Suppressor macrophage (primary cell): ENCODE measurements at regions not wholly inside any gene's neighbourhood (a gene's known extent, or its start where the extent isn't known, plus 50 kb on each side); places are given as distances from the start of the nearest gene placed in this dataset.
"Not testable (repeated sequence)": the region's sequence is repeated elsewhere in the genome, so short reads cannot be mapped to it uniquely, and the experiment has no call there.

Experiments used
- DNase-seq, 4 experiments: peaks; one replicate each; pipeline ENCODE4 v3.0.0-alpha.2; 2020 to 2022

DNA sequence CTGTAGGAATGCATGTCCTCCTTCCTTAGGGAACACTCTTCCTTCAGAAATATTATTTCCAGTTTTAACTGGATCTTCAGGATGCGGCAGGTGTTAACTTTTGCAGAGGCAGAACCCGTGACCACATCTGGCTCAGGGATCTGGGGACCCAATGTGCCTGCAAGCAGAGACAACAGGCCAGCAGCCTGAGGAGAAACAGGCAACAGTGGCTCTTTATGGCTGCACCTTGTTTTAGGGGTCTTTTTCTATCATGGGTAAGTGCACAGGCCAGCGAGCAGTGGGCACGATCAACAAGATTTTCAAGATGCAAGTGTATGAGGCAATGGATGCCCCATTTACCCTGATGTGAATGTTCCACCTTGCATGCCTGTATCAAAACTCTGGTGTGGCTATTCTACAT is 497.5 kb upstream of the KLF6 start:
- DNase-seq = no peak

DNA sequence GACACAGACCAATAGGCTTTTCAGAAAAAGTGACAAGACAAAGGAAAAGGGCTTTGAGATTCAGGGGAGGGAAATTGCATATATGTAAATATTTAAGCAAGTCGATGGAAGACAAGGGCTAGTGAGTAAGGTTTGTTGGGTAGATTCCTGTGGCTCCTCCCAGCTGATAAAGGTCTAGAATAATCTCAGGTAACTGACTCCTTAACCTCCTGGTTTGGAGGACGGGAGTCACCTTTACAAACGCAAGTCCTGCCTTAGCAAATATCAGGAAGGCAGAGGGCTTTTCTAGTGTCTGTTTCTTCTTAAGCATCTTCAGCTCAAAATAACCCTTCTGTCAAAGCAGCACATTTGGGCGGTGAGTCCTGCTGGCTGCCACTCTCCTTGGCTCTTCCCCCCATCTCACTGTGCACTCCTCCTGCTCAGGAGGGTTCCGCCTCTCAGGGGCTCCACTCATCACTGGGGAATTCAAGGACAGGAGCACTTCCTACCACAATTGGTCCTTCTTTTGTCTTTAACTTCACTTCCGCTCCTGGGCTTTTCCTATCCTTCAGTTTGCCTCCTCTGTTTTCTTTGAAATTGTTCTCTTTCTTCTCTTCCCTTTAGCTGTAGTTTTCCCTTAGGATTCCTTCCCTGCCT is 496.3 kb upstream of the KLF6 start:
- no peak for DNase-seq

DNA sequence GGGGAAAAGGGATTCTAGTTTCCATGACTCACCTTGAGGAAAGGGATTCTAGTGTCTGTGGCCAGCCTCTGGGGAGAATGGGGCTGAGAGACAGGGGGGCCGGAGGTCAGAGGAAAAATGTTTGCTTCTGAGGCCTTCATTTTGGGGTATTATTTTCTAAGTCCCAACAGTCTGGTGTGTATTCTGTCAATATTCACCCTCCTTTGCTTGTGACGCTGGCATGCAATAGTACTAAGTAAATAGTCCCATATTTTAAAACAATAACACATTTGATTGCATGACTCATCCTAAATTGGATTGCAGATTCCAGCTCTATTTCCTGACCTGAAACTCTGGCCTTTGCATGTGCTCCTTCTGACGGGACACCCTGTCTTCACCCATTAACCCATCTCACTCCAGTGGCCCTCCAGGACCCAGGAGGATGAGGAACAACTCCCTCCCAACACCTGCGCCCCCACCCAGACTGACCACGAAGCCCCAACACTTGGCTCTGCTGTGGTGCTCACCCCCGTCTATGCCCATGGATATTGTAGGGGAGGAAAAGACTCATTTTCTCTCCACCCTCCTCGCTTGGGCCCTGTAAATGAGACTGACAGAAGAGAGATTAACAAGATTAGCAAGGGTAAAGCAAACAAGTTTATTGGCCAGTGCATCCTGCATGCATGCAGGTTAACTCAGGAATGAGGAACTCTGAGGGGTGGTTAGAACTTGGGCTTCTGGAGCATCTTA is 495.6 kb upstream of the KLF6 start:
- DNase-seq = no peak

DNA sequence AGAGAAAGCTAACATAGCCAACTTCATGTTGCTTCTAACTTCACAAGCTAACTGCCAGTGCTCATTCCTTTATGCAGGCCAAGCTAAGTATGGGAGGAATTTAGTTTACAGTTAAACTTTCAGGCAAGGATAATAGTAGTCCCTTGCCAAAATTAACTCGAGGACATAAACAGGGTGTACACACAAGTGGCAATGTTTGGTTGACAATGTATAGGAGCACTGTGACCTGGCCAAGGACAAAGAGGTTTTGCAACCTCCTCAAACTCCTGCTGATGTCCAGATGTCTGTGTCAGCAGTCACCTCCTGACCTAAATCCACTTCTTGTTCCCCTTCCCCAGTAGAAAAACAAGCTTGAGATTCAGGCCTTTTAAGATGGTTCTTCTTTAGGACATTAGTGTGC is 494.6 kb upstream of the KLF6 start:
- DNase-seq = peak; percentile 49 to 77 (median 66)

GRCh38 chr10:4278186-4278585 is 493.2 kb upstream of the KLF6 start:
- DNase-seq = no peak

GRCh38 chr10:4276151-4276550 is 491.1 kb upstream of the KLF6 start:
- no peak for DNase-seq

- not testable (repeated sequence) for DNase-seq
Measured at GRCh38 chr10:4274671-4275070, 489.7 kb upstream of the KLF6 start.

DNA sequence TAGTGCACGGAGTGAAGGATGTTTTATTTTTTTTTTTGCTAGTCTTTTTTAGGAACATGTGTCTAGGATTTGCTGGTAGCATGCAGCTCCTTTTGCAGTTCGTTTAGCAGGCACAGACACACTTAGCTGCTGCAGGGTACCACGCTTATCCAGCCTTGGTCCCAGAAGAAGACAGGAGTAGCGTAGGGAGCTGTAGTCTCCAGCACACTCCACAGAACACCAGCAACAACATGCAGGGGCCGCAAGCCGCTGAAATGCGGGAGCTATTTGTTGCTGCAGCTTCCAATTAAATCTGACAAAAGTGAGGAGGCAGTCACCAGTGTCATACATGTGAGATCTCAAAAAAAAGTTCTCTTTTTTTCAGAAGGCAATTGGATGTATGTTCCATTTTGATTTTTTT is 486.2 kb upstream of the KLF6 start:
- no peak for DNase-seq

GRCh38 chr10:4270116-4270515 is 485.1 kb upstream of the KLF6 start:
- peak; percentile 64 to 84 (median 73) for DNase-seq

DNA sequence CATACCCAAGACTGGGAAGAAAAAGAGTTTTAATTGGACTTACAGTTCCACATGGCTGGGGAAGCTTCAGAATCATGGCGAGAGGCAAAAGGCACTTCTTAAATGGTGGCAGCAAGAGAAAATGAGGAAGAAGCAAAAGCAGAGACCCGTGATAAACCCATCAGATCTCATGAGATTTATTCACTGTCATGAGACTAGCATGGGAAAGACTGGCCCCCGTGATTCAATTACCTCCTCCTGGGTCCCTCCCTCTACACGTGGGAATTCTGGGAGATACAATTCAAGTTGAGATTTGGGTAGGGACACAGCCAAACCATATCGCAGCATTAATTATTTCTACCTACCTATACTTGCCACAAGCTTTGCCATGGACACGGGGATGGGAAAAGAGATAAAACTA is 483.5 kb upstream of the KLF6 start:
- DNase-seq = not testable (repeated sequence)

- no peak for DNase-seq
Measured at GRCh38 chr10:4267086-4267773, 482.2 kb upstream of the KLF6 start.

GRCh38 chr10:4266416-4267085 is 481.5 kb upstream of the KLF6 start:
- DNase-seq = peak; percentile 16 to 83 (median 60)

- DNase-seq = no peak
Measured at GRCh38 chr10:4265964-4266363, 481.0 kb upstream of the KLF6 start.

DNA sequence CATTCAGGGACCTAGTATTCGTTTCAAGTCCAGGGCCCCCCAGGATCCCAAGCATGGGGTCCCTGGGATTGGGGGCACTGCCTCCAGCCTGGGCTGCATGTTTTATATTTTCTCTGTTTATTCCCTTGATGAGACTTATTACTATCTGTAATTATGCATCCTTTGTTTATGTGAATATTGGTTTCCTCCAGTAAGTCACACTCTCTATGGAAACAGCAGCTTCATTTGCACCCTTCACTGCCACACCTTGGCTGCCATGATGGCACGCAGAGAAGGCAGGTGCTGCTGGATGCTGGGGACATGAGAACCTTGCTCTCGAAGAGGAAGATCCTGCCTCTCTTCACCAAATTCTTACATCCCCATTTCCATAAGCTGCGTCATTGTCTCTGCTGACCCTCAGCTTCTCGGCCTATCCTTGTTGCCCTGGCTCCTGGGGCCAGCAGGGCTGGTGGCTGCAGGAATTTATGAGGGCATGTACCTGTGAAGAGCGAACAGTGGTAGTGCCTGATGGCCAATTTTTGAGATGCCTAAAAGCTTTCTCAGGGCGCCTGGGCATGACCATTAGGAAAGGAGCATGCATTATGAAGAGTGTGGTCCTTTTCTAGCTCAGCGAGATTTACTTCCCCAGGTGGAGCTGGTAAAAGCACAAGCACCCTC is 479.3 kb upstream of the KLF6 start:
- no peak for DNase-seq

DNA sequence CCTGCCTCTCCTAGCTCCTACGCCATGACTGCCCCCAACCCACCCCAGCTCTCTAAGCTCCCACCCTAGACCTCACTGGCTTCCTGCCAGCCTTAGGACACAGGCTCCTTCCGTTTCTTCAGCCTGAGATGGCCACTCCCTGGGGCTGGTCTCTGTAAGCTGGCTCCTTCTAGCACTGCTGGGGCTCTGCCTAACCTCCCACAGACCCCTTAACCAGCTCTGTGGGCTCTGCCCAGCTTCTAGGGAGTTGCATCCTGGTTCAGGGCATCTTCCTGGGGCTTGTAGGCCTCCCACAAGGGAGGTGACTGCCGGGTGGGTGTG is 478.6 kb upstream of the KLF6 start:
- DNase-seq = no peak

DNA sequence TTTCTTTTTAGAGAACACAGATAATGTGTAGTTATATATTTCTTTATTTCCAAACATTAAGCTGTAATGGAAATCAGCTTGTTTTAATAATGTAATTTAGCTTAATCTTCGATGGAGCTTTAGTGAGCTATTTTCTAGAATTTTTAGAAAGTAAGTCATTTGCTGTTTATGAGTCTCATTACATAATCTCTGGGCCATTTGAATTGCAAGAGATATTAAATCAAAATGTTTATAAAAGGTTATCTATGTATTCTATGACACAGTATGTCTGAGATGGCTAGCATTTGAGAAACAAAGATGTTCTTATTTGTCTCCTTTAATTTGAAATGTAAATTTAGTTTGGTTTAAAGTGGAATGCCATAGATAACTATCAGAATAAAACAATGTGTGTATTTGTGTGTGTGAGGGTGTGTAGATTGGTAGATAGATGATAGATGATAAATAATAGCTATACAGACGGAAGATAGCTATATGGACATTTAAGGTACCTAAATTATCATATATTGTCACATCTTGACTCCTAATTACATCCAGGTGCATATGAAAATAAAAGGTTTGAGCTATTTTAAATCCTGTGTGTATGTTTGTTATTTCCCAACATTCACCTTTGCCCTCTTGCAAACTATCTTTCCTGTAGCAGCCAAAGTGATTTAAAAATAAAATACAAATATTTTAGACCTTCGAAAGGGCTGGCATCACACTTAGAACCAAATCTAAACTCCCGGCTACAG is 478.0 kb upstream of the KLF6 start:
- DNase-seq = no peak

- DNase-seq = no peak
Measured at GRCh38 chr10:4262449-4262848, 477.4 kb upstream of the KLF6 start.

GRCh38 chr10:4260483-4261124 is 475.6 kb upstream of the KLF6 start:
- DNase-seq = no peak

- DNase-seq = no peak
Measured at GRCh38 chr10:4257939-4258465, 473.0 kb upstream of the KLF6 start.

DNA sequence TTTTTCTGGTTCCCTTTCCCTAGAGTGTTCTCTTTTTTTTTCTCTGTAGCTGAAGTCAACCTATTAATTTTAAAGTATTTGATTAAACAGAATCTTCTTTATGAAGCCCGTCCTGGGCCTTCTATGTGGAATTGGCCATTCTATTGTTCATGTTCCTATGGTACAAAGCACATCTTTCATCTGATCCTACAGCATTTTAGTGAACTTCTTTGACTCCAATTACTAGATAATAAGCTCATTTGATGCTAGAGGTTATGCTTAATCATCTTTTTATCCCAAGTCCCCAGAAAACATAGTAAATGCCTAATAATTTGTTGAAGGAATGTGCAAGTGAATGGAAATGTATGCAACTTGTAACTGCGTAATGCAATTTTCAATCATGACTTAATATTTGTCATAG is 472.0 kb upstream of the KLF6 start:
- DNase-seq = no peak

- DNase-seq = peak; percentile 13 to 56 (median 42)
Measured at GRCh38 chr10:4255751-4256150, 470.7 kb upstream of the KLF6 start.
